ENCODE measurements at regions not wholly inside any gene's neighbourhood (a gene's known extent, or its start where the extent isn't known, plus 50 kb on each side); places are given as distances from the start of the nearest gene placed in this dataset.

DNA sequence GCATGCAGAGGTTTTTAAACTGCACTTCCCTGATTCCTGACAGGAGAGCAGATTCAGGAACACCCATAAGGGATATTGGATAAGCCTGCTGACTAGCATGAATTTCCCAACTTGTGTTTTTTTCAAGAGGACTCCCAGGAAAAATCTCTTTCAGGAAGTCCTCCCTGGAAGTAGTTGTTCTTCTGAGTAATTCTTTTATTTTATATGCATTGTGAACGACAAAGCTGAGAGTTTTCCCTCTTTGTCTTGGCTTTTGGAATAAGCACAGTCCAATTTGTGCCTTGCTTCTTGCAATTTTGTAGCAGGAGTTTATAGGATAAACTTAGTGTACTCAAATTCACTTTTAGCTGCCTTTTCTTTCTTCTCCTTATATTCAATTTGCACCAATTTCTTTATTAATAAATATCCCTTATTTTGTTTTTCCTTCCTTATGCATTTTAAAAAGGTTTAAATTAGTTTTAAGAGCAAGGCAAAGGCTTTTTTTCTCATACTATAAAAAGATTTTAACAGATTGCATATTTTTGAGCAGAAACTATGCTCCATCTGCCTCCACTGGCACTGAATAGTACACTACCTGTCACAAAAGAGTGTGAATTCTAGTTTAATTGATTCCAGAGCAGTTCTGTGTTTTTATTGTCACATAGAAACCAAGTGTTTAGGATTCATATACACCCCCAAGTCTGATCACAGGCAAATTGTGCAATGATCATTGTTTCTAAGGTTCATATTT, 543.3 kb upstream of the SPRY2 start:
- TF ChIP-seq, protein P1, sequence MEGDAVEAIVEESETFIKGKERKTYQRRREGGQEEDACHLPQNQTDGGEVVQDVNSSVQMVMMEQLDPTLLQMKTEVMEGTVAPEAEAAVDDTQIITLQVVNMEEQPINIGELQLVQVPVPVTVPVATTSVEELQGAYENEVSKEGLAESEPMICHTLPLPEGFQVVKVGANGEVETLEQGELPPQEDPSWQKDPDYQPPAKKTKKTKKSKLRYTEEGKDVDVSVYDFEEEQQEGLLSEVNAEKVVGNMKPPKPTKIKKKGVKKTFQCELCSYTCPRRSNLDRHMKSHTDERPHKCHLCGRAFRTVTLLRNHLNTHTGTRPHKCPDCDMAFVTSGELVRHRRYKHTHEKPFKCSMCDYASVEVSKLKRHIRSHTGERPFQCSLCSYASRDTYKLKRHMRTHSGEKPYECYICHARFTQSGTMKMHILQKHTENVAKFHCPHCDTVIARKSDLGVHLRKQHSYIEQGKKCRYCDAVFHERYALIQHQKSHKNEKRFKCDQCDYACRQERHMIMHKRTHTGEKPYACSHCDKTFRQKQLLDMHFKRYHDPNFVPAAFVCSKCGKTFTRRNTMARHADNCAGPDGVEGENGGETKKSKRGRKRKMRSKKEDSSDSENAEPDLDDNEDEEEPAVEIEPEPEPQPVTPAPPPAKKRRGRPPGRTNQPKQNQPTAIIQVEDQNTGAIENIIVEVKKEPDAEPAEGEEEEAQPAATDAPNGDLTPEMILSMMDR (IDR thresholded peaks at IDR 0.05): no peak
- no peak for TF ChIP-seq POLR2A (IDR thresholded peaks at IDR 0.05)
